Neural crest cell (in vitro differentiated cells): ENCODE measurements at regions not wholly inside any gene's neighbourhood (a gene's known extent, or its start where the extent isn't known, plus 50 kb on each side); places are given as distances from the start of the nearest gene placed in this dataset.
"Not testable (repeated sequence)": the region's sequence is repeated elsewhere in the genome, so short reads cannot be mapped to it uniquely, and the experiment has no call there.

Experiments
- DNase-seq: peaks from one replicate; pipeline ENCODE4 v3.0.0; 2021; ENCODE audit warnings: low read depth, mixed read lengths, low spot score
- H3K27ac Mint-ChIP-seq: one replicate; pipeline ENCODE4 v1.8.0; 2021; ENCODE audit warnings: mild to moderate bottlenecking, mixed read lengths; ENCODE audit not compliant: unreplicated experiment
- H3K27me3 Mint-ChIP-seq: 2 replicates; pipeline ENCODE4 v1.8.0; 2021; ENCODE audit warnings: low read depth, mild to moderate bottlenecking, mixed read lengths
- H3K36me3 Mint-ChIP-seq: 2 replicates; pipeline ENCODE4 v1.8.0; 2021; ENCODE audit warnings: low read depth, mild to moderate bottlenecking, mixed read lengths
- H3K4me1 Mint-ChIP-seq: 2 replicates; pipeline ENCODE4 v1.8.0; 2021; ENCODE audit warnings: mixed read lengths
- H3K4me3 Mint-ChIP-seq: one replicate; pipeline ENCODE4 v1.8.0; 2021; ENCODE audit warnings: mild to moderate bottlenecking, mixed read lengths
- H3K9me3 Mint-ChIP-seq: 2 replicates; pipeline ENCODE4 v1.8.0; 2021; ENCODE audit warnings: mixed read lengths
- TF ChIP-seq, protein P1 (sequence below): fragments of 200-600 bp; sonication (generic); conservative IDR thresholded peaks from 2 replicates; pipeline ENCODE4 v1.5.0; 2021; ENCODE audit warnings: antibody characterized with exemption, mild to moderate bottlenecking

GRCh38 chr7:91355695-91356435 is 91.6 kb downstream of the FZD1 start:
- Mint-ChIP-seq H3K36me3 (no peaks in the 10 kb centered on the region), H3K27me3 (peaks cover 6% of the 10 kb centered on the region), H3K4me1 (peaks cover 9% of the 10 kb centered on the region), H3K27ac (no peak overlapping the region), H3K9me3 (no peaks in the 10 kb centered on the region), H3K4me3 (no peak overlapping the region)
- DNase-seq = no peak
- TF ChIP-seq, protein P1, sequence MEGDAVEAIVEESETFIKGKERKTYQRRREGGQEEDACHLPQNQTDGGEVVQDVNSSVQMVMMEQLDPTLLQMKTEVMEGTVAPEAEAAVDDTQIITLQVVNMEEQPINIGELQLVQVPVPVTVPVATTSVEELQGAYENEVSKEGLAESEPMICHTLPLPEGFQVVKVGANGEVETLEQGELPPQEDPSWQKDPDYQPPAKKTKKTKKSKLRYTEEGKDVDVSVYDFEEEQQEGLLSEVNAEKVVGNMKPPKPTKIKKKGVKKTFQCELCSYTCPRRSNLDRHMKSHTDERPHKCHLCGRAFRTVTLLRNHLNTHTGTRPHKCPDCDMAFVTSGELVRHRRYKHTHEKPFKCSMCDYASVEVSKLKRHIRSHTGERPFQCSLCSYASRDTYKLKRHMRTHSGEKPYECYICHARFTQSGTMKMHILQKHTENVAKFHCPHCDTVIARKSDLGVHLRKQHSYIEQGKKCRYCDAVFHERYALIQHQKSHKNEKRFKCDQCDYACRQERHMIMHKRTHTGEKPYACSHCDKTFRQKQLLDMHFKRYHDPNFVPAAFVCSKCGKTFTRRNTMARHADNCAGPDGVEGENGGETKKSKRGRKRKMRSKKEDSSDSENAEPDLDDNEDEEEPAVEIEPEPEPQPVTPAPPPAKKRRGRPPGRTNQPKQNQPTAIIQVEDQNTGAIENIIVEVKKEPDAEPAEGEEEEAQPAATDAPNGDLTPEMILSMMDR = no peak

GRCh38 chr7:91356915-91357314 is 92.7 kb downstream of the FZD1 start:
- peaks cover 6% of the 10 kb centered on the region for H3K27me3 Mint-ChIP-seq
- H3K4me3 Mint-ChIP-seq = no peak overlapping the region
- H3K9me3 Mint-ChIP-seq = no peaks in the 10 kb centered on the region
- H3K36me3 Mint-ChIP-seq = no peaks in the 10 kb centered on the region
- TF ChIP-seq, protein P1 = no peak
- H3K27ac Mint-ChIP-seq = no peak overlapping the region
- DNase-seq = no peak
- peaks cover 9% of the 10 kb centered on the region for H3K4me1 Mint-ChIP-seq

DNA sequence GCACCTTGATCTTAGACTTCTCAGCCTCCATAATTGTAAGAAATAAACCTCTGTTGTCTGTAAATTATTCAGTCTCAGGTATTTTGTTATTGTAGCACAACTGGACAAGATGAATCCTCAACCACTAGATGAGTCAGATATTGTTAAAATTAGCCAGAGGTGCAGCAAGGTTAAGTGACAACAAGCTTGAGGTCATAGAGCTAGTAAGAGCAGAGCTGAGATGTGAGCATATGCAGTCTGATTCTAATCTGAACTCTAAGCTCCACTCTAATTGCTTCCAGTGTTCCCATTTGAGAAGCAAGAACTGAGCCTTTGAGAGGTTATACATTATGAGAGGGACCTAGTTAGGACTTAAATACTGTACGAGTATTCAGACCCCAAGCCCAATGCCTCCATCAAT is 93.1 kb downstream of the FZD1 start:
- Mint-ChIP-seq H3K27me3 (peaks cover 6% of the 10 kb centered on the region), H3K4me3 (no peak overlapping the region), H3K27ac (no peak overlapping the region), H3K9me3 (no peaks in the 10 kb centered on the region), H3K4me1 (peaks cover 9% of the 10 kb centered on the region), H3K36me3 (no peaks in the 10 kb centered on the region)
- TF ChIP-seq, protein P1 = no peak
- no peak for DNase-seq

DNA sequence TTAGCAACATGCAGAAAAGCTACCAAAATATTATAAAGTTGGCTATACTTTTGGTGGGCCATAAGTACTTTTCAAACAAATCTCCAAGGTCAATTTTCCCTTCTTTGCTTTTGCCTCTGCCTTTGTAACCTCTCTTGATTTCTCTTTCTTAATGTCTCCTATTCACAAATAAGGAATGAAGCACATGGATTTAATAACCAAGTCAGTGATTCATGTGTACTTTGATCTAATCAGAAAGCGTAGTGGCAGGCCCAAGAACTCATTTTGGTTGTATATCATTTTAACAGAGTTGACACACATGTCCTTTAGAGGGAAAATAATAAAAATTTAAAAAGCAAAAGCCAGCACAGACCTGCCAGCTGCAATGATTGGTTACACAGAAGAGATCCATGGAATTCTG is 93.7 kb downstream of the FZD1 start:
- Mint-ChIP-seq H3K9me3 (no peaks in the 10 kb centered on the region), H3K27me3 (peaks cover 6% of the 10 kb centered on the region), H3K36me3 (no peaks in the 10 kb centered on the region), H3K4me3 (no peak overlapping the region), H3K27ac (no peak overlapping the region), H3K4me1 (peaks cover 9% of the 10 kb centered on the region)
- TF ChIP-seq, protein P1 = no peak
- no peak for DNase-seq

DNA sequence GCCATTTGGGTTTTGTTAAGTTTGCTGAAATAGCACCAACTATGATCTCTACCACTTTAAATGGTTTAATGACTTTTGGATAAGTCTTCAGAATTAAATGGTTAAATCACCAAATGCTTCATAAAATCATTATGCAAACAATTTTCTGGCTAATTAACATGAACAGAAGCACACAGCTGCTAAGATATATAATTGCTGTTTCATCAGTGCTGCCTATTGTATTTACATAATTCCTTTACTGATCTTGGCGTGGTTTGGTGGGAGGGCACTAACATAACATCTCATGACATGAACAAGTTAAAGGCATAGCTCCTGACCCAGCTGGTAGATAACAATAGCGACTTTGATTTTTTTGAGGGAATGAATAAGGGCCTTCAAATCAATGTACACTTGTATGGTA is 94.1 kb downstream of the FZD1 start:
- no peak overlapping the region for H3K4me3 Mint-ChIP-seq
- H3K4me1 Mint-ChIP-seq = peaks cover 9% of the 10 kb centered on the region
- peaks cover 6% of the 10 kb centered on the region for H3K27me3 Mint-ChIP-seq
- TF ChIP-seq, protein P1 = no peak
- H3K9me3 Mint-ChIP-seq = no peaks in the 10 kb centered on the region
- no peak overlapping the region for H3K27ac Mint-ChIP-seq
- DNase-seq = no peak
- no peaks in the 10 kb centered on the region for H3K36me3 Mint-ChIP-seq

- H3K27ac Mint-ChIP-seq, H3K4me3 Mint-ChIP-seq, H3K36me3 Mint-ChIP-seq, H3K27me3 Mint-ChIP-seq, DNase-seq, H3K4me1 Mint-ChIP-seq, H3K9me3 Mint-ChIP-seq: not testable (repeated sequence)
Observed at GRCh38 chr7:91365097-91365496, 100.9 kb downstream of the FZD1 start.
